H9 (cell line): ENCODE measurements at regions not wholly inside any gene's neighbourhood (a gene's known extent, or its start where the extent isn't known, plus 50 kb on each side); places are given as distances from the start of the nearest gene placed in this dataset.
"Not testable (repeated sequence)": the region's sequence is repeated elsewhere in the genome, so short reads cannot be mapped to it uniquely, and the experiment has no call there.

ENCODE experiments used
- DNase-seq: peaks from one replicate; pipeline ENCODE4 v3.0.0-alpha.2; 2017
- H2AFZ ChIP-seq: one replicate; pipeline ENCODE4 v1.6.1; 2013; ENCODE audit warnings: mild to moderate bottlenecking, low read length, control low read depth, moderate library complexity
- H2AK5ac ChIP-seq: 2 replicates; pipeline ENCODE4 v1.6.1; 2013; ENCODE audit warnings: low read length, control low read depth, mixed read lengths; ENCODE audit not compliant: insufficient read length
- H2BK120ac ChIP-seq: one replicate; pipeline ENCODE4 v1.6.1; 2013; ENCODE audit warnings: low read depth, mild to moderate bottlenecking, low read length, control low read depth, inconsistent platforms; ENCODE audit not compliant: poor library complexity, severe bottlenecking
- H2BK12ac ChIP-seq: 2 replicates; pipeline ENCODE4 v1.6.1; 2013; ENCODE audit warnings: low read length, control low read depth, mixed read lengths, low read depth; ENCODE audit not compliant: insufficient read length
- H2BK15ac ChIP-seq: 2 replicates; pipeline ENCODE4 v1.6.1; 2013; ENCODE audit warnings: low read depth, low read length, control low read depth
- H2BK20ac ChIP-seq: one replicate; pipeline ENCODE4 v1.6.1; 2013; ENCODE audit warnings: low read depth, mild to moderate bottlenecking, low read length, control low read depth, inconsistent platforms; ENCODE audit not compliant: poor library complexity, severe bottlenecking
- H2BK5ac ChIP-seq: 2 replicates; pipeline ENCODE4 v1.6.1; 2013; ENCODE audit warnings: low read length, control low read depth, mixed read lengths; ENCODE audit not compliant: insufficient read length
- H3K14ac ChIP-seq: 2 replicates; pipeline ENCODE4 v1.6.1; 2013; ENCODE audit warnings: low read length, control low read depth; ENCODE audit not compliant: insufficient read depth
- H3K18ac ChIP-seq: 2 replicates; pipeline ENCODE4 v1.6.1; 2013; ENCODE audit warnings: low read depth, mild to moderate bottlenecking, mixed read lengths, low read length, control low read depth; ENCODE audit not compliant: insufficient read length
- H3K23ac ChIP-seq: 2 replicates; pipeline ENCODE4 v1.6.1; 2013; ENCODE audit warnings: low read length, control low read depth, mixed read lengths, low read depth; ENCODE audit not compliant: insufficient read length
- H3K23me2 ChIP-seq: 2 replicates; pipeline ENCODE4 v1.6.1; 2013; ENCODE audit warnings: low read depth, mild to moderate bottlenecking, mixed read lengths, low read length, control low read depth; ENCODE audit not compliant: insufficient read length, poor library complexity, severe bottlenecking
- H3K27ac ChIP-seq: 2 replicates; pipeline ENCODE4 v1.5.1; 2013; ENCODE audit warnings: low read length, control low read depth, mixed read lengths, low read depth; ENCODE audit not compliant: insufficient read length
- H3K27me3 ChIP-seq: 2 replicates; pipeline ENCODE4 v1.6.1; 2013; ENCODE audit warnings: low read length, control low read depth, inconsistent platforms; ENCODE audit not compliant: insufficient read depth
- H3K4ac ChIP-seq: 2 replicates; pipeline ENCODE4 v1.6.1; 2013; ENCODE audit warnings: low read depth, mild to moderate bottlenecking, control low read depth, inconsistent platforms, low read length, moderate library complexity
- H3K4me1 ChIP-seq: 2 replicates; pipeline ENCODE4 v1.6.1; 2013; ENCODE audit warnings: low read length, control low read depth, inconsistent platforms; ENCODE audit not compliant: insufficient read depth
- H3K4me2 ChIP-seq: 2 replicates; pipeline ENCODE4 v1.6.1; 2013; ENCODE audit warnings: low read length, control low read depth, mixed read lengths; ENCODE audit not compliant: insufficient read length, insufficient read depth
- H3K56ac ChIP-seq: 2 replicates; pipeline ENCODE4 v1.6.1; 2013; ENCODE audit warnings: low read depth, mild to moderate bottlenecking, mixed read lengths, low read length, control low read depth; ENCODE audit not compliant: insufficient read length
- H3K79me1 ChIP-seq: 2 replicates; pipeline ENCODE4 v1.6.1; 2013; ENCODE audit warnings: low read depth, mild to moderate bottlenecking, moderate library complexity, low read length, control low read depth, inconsistent platforms; ENCODE audit not compliant: insufficient read depth, poor library complexity, severe bottlenecking
- H3K79me2 ChIP-seq: 2 replicates; pipeline ENCODE4 v1.6.1; 2013; ENCODE audit warnings: low read length, control low read depth, inconsistent platforms; ENCODE audit not compliant: insufficient read depth
- H3K9ac ChIP-seq: 2 replicates; pipeline ENCODE4 v1.6.1; 2013; ENCODE audit warnings: low read length, control low read depth, mixed read lengths; ENCODE audit not compliant: insufficient read length; ENCODE audit errors: extremely low read depth
- H3K9me3 ChIP-seq: one replicate; pipeline ENCODE4 v1.6.1; 2013; ENCODE audit warnings: low read depth, low read length, inconsistent platforms; ENCODE audit not compliant: control insufficient read depth
- H3T11ph ChIP-seq: one replicate; pipeline ENCODE4 v1.6.1; 2013; ENCODE audit warnings: mild to moderate bottlenecking, low read length, control low read depth, inconsistent platforms
- H4K20me1 ChIP-seq: one replicate; pipeline ENCODE4 v1.6.1; 2013; ENCODE audit not compliant: control insufficient read depth, insufficient read length, insufficient read depth
- H4K5ac ChIP-seq: 2 replicates; pipeline ENCODE4 v1.6.1; 2013; ENCODE audit warnings: low read depth, mild to moderate bottlenecking, mixed read lengths, low read length, control low read depth; ENCODE audit not compliant: insufficient read length
- H4K8ac ChIP-seq: replicated peaks from 2 replicates; pipeline ENCODE4 v1.6.1; 2013; ENCODE audit warnings: low read length, control low read depth, mixed read lengths, low read depth; ENCODE audit not compliant: insufficient read length
- H4K91ac ChIP-seq: 2 replicates; pipeline ENCODE4 v1.6.1; 2013; ENCODE audit warnings: low read depth, mild to moderate bottlenecking, moderate library complexity, mixed read lengths, low read length, control low read depth; ENCODE audit not compliant: insufficient read length
- H3K27ac Mint-ChIP-seq, 3 experiments: 2 replicates in 2 of 3; 3 replicates in 1 of 3; pipeline ENCODE4 v1.8.0; 2020 to 2021; ENCODE audit warnings: mixed read lengths in 3 of 3, mild to moderate bottlenecking in 1 of 3, moderate library complexity in 1 of 3
- H3K27me3 Mint-ChIP-seq: 2 replicates; pipeline ENCODE4 v1.8.0; 2021; ENCODE audit warnings: low read depth, mild to moderate bottlenecking, moderate library complexity, mixed read lengths
- H3K36me3 Mint-ChIP-seq, 3 experiments: 2 replicates in 2 of 3; 3 replicates in 1 of 3; pipeline ENCODE4 v1.8.0; 2020 to 2021; ENCODE audit warnings: low read depth in 3 of 3, mixed read lengths in 3 of 3; ENCODE audit not compliant: insufficient read depth in 1 of 3
- H3K4me1 Mint-ChIP-seq, 2 experiments: 2 replicates each; pipeline ENCODE4 v1.8.0; 2020; ENCODE audit warnings: mixed read lengths in 2 of 2
- H3K4me3 Mint-ChIP-seq, 2 experiments: 2 replicates in 1 of 2; 3 replicates in 1 of 2; pipeline ENCODE4 v1.8.0; 2020 to 2021; ENCODE audit warnings: mild to moderate bottlenecking in 2 of 2, mixed read lengths in 2 of 2, moderate library complexity in 1 of 2
- H3K9me3 Mint-ChIP-seq, 2 experiments: 2 replicates in 1 of 2; 3 replicates in 1 of 2; pipeline ENCODE4 v1.8.0; 2020; ENCODE audit warnings: mild to moderate bottlenecking in 2 of 2, mixed read lengths in 2 of 2, moderate library complexity in 1 of 2
- CTCF ChIP-seq: fragments of 200-600 bp; sonication (generic); conservative IDR thresholded peaks from 3 replicates; pipeline ENCODE4 v1.8.0; 2021; ENCODE audit warnings: antibody characterized with exemption, mild to moderate bottlenecking
- WGBS: extraction: QIAGEN DNeasy Blood & Tissue Kit; methylation state at CpG from one replicate; pipeline ENCODE4 v1.1.7; 2013; ENCODE audit warnings: missing lambda C conversion rate, low lambda C conversion rate, mixed read lengths; ENCODE audit not compliant: insufficient read length; ENCODE audit errors: extremely low coverage; 5-methylcytosine and 5-hydroxymethylcytosine counted together

DNA sequence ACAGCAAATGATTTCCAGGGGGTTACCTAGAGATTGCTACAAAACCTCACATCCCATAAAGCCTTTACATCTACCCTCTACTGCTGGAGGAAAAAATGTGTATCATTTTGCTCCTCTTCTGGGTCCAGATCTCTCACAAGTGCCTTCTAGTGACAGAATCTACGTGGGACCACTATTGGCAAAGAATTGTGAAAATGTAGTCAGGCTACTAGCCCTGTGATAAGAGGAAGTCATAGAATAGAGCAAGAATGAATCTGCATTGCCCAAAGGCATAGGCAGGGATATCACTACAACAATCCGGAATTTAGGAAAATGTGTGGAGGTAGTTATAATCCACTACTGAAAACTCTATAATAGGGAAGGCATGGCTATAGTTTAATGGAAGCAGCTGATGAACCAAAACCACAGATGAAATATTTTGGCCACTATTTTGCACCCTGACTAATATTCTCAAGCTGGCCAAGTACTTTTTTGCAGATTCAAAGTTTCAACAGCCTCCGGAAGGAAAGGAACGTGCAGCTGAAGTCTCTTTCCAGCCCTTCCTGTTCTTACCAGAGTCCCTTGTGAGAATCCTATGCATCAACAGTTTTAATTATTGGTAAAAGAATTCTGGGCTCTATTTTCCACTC is 176.8 kb downstream of the PHLDA1 start:
- no CpG with 5 or more reads among the region's 4 CpGs for WGBS
- no peak overlapping the region for H3K4me2 ChIP-seq
- no peak overlapping the region for H2BK5ac ChIP-seq
- no peaks in the 10 kb centered on the region for H3K79me2 ChIP-seq
- H4K5ac ChIP-seq = no peak overlapping the region
- no peaks in the 10 kb centered on the region for H3K79me1 ChIP-seq
- no peak overlapping the region for H4K8ac ChIP-seq
- no peak overlapping the region for H3K18ac ChIP-seq
- no peak overlapping the region for H3T11ph ChIP-seq
- H2BK15ac ChIP-seq = no peak overlapping the region
- H3K4me1 Mint-ChIP-seq = peaks cover 15 to 29% of the 10 kb centered on the region in 2 experiments
- no peak overlapping the region for H3K27ac ChIP-seq
- no peak for TF ChIP-seq CTCF
- H3K23ac ChIP-seq = no peak overlapping the region
- H2BK20ac ChIP-seq = no peak overlapping the region
- H3K9ac ChIP-seq = no peak overlapping the region
- no peaks in the 10 kb centered on the region; a peak in 1 of 7 replicates for H3K36me3 Mint-ChIP-seq
- H3K56ac ChIP-seq = no peak overlapping the region
- H3K4ac ChIP-seq = no peak overlapping the region
- no peaks in the 10 kb centered on the region for H3K27me3 Mint-ChIP-seq
- no peaks in the 10 kb centered on the region for H3K9me3 ChIP-seq
- DNase-seq = no peak
- H2AK5ac ChIP-seq = no peak overlapping the region
- peaks cover 5% of the 10 kb centered on the region; the same call in 1 of the 2 replicates for H3K4me1 ChIP-seq
- no peaks in the 10 kb centered on the region for H3K23me2 ChIP-seq
- H3K27ac Mint-ChIP-seq = no peak overlapping the region; a peak in 1 of 7 replicates
- H2BK12ac ChIP-seq = no peak overlapping the region
- no peaks in the 10 kb centered on the region for H4K20me1 ChIP-seq
- H2BK120ac ChIP-seq = no peak overlapping the region
- H3K27me3 ChIP-seq = no peaks in the 10 kb centered on the region
- no peak overlapping the region for H4K91ac ChIP-seq
- no peak overlapping the region for H3K4me3 Mint-ChIP-seq
- H3K14ac ChIP-seq = no peak overlapping the region
- H3K9me3 Mint-ChIP-seq = no peaks in the 10 kb centered on the region
- H2AFZ ChIP-seq = no peak overlapping the region

DNA sequence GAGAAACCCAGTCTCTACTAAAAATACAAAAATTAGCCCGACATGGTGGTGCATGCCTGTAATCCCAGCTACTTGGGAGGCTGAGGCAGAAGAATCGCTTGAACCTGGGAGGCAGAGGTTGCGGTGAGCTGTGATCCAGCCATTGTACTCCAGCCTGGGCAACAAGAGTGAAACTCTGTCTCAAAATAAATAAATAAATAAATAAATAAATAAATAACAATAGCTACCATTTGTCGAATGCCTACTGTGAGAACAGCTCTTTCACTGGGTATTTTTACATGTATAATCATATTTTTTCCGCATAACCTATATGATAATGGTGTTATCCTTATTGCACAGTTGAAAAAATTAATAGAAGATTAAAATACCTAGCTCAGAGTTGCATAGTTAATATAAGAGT is 177.4 kb downstream of the PHLDA1 start:
- H3K4me3 Mint-ChIP-seq, H3K23me2 ChIP-seq, H3K4me2 ChIP-seq, H3K14ac ChIP-seq, H3K27me3 Mint-ChIP-seq, H4K8ac ChIP-seq, H3K23ac ChIP-seq, H2AK5ac ChIP-seq, H3K27me3 ChIP-seq, H3K9ac ChIP-seq, H3K56ac ChIP-seq, H2BK120ac ChIP-seq, H3K79me2 ChIP-seq, H2AFZ ChIP-seq, H2BK15ac ChIP-seq, H3K36me3 Mint-ChIP-seq, H2BK20ac ChIP-seq, H3K4ac ChIP-seq, H3K9me3 ChIP-seq, H3K18ac ChIP-seq, H4K5ac ChIP-seq, H3T11ph ChIP-seq, H3K4me1 ChIP-seq, H3K79me1 ChIP-seq, H3K27ac ChIP-seq, DNase-seq, H3K27ac Mint-ChIP-seq, H4K20me1 ChIP-seq, H3K9me3 Mint-ChIP-seq, H2BK5ac ChIP-seq, H2BK12ac ChIP-seq, H4K91ac ChIP-seq: not testable (repeated sequence)
- WGBS = no CpG with 5 or more reads among the region's 5 CpGs
- peaks cover 15 to 29% of the 10 kb centered on the region in 2 experiments for H3K4me1 Mint-ChIP-seq
